ENCODE measurements at regions not wholly inside any gene's neighbourhood (a gene's known extent, or its start where the extent isn't known, plus 50 kb on each side); places are given as distances from the start of the nearest gene placed in this dataset.

GRCh38 chr1:188243456-188243855 lies 1414.7 kb downstream of the PLA2G4A start:
- no peak for TF ChIP-seq POLR2A (IDR thresholded peaks at IDR 0.05)
- TF ChIP-seq CTCF (IDR thresholded peaks at IDR 0.05) = no peak

Data from esophagus squamous epithelium (tissue), 4 donors.